Neural progenitor cell (in vitro differentiated cells): ENCODE measurements at regions not wholly inside any gene's neighbourhood (a gene's known extent, or its start where the extent isn't known, plus 50 kb on each side); places are given as distances from the start of the nearest gene placed in this dataset.

Source experiments
- CTCF ChIP-seq: fragments of 200-600 bp; sonication (generic); IDR thresholded peaks from 2 replicates; pipeline ENCODE4 v1.5.1; 2017; ENCODE audit warnings: antibody characterized with exemption, mild to moderate bottlenecking
- EZH2 ChIP-seq: fragments of 200-600 bp; sonication (generic); IDR thresholded peaks from 2 replicates; pipeline ENCODE4 v1.6.1; 2017; ENCODE audit warnings: antibody characterized with exemption, mild to moderate bottlenecking, moderate library complexity
- EZH2phosphoT487 ChIP-seq: fragments of 200-600 bp; sonication (generic); IDR thresholded peaks from 2 replicates; pipeline ENCODE4 v1.6.1; 2017; ENCODE audit warnings: antibody characterized with exemption

GRCh38 chr20:62554214-62554897, 78.6 kb upstream of the GATA5 start:
- TF ChIP-seq CTCF (no peak), EZH2 (no peak), EZH2phosphoT487 (no peak)
